ENCODE measurements at regions not wholly inside any gene's neighbourhood (a gene's known extent, or its start where the extent isn't known, plus 50 kb on each side); places are given as distances from the start of the nearest gene placed in this dataset.

GRCh38 chr21:15236111-15236510, 171.3 kb upstream of the NRIP1 start:
- no peak overlapping the region for H3K4me3 ChIP-seq
- no peak overlapping the region for H3K9ac ChIP-seq (ENCODE audit: low read depth in 2 of 2, low read length in 2 of 2)
- H3K9me3 ChIP-seq = no peaks in the 10 kb centered on the region
- intact Hi-C loops (cut with DNase I) = no loop called here
- DNase-seq = no peak
- no peak overlapping the region for H3K27ac ChIP-seq
- no peaks in the 10 kb centered on the region for H3K36me3 ChIP-seq
- no peaks in the 10 kb centered on the region for H3K4me1 ChIP-seq
- TF ChIP-seq, protein P1, sequence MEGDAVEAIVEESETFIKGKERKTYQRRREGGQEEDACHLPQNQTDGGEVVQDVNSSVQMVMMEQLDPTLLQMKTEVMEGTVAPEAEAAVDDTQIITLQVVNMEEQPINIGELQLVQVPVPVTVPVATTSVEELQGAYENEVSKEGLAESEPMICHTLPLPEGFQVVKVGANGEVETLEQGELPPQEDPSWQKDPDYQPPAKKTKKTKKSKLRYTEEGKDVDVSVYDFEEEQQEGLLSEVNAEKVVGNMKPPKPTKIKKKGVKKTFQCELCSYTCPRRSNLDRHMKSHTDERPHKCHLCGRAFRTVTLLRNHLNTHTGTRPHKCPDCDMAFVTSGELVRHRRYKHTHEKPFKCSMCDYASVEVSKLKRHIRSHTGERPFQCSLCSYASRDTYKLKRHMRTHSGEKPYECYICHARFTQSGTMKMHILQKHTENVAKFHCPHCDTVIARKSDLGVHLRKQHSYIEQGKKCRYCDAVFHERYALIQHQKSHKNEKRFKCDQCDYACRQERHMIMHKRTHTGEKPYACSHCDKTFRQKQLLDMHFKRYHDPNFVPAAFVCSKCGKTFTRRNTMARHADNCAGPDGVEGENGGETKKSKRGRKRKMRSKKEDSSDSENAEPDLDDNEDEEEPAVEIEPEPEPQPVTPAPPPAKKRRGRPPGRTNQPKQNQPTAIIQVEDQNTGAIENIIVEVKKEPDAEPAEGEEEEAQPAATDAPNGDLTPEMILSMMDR (IDR thresholded peaks at IDR 0.05) = no peak
- H3K27me3 ChIP-seq = no peaks in the 10 kb centered on the region

- no peak for DNase-seq
- H3K27me3 ChIP-seq = no peaks in the 10 kb centered on the region
- H3K4me1 ChIP-seq = no peaks in the 10 kb centered on the region
- H3K36me3 ChIP-seq = no peaks in the 10 kb centered on the region
- no peak overlapping the region for H3K4me3 ChIP-seq
- no peaks in the 10 kb centered on the region for H3K9me3 ChIP-seq
- no peak overlapping the region for H3K9ac ChIP-seq (ENCODE audit: low read depth in 2 of 2, low read length in 2 of 2)
- H3K27ac ChIP-seq = no peak overlapping the region
- intact Hi-C loops (cut with DNase I) = no loop called here
- TF ChIP-seq, protein P1 (IDR thresholded peaks at IDR 0.05) = no peak
Measured at GRCh38 chr21:15240848-15241247, 176.0 kb upstream of the NRIP1 start.

DNA sequence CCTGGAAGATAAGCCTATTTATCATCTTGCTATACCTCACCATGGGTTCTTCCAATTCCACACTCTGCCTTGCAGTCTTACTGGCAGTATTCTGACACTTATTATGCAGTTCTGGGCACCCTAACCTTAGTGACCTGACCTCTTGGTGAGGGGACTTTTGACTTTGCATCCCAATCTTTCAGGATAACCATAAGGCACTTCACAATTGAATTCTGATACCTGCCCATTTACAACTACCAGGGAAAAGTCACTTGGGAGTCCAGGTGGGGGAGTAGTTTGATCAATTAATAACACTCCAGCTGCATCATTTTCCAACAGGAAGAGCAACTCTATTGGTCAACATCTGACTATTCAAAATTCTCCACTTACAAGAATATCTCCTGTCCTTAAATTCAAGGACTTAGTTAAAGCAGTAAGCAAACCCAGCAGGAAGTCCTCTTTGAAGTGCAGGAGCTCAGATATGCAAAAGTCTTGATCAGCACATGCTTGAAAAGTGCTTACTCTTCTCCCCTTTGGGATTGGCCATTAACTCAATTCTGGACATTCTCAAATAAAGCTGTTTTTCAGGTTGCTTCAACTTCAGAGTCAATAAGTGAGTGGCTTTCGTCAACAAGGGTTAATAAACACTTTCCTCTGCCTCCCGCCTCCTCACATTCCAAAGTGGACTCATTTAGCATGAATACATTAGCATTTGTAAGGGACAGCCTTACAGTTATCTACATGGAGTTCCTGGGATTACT, 177.4 kb upstream of the NRIP1 start:
- no peak for DNase-seq

DNA sequence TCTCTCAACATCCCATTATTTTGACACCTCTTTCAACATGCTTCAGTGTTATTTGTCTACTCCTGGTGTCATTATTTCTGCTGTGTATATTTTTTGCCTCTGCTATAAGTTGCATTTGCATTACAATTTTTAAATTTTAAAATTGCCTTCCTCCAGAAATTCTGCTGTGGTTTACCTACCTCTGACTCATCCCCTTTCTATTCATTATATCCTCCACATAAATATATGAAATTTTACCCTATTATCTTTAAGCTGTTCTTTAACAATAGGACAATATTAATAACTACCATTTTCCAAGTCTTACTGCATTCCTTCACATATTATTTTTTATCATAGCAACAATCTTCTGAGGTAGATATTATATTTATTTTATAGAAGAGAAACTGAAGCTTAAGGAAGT, 178.1 kb upstream of the NRIP1 start:
- TF ChIP-seq, protein P1 (IDR thresholded peaks at IDR 0.05) = no peak
- intact Hi-C loops (cut with DNase I) = no loop called here
- DNase-seq = no peak

More for the DNA sequence above, 177.4 kb upstream of the NRIP1 start:
- no peaks in the 10 kb centered on the region for H3K36me3 ChIP-seq
- H3K9ac ChIP-seq (ENCODE audit: low read depth in 2 of 2, low read length in 2 of 2) = no peak overlapping the region
- no peaks in the 10 kb centered on the region for H3K27me3 ChIP-seq
- intact Hi-C loops (cut with DNase I) = no loop called here
- H3K4me3 ChIP-seq = no peak overlapping the region
- TF ChIP-seq, protein P1 (IDR thresholded peaks at IDR 0.05) = no peak
- no peaks in the 10 kb centered on the region for H3K9me3 ChIP-seq
- H3K27ac ChIP-seq = no peak overlapping the region
- no peaks in the 10 kb centered on the region for H3K4me1 ChIP-seq

DNA sequence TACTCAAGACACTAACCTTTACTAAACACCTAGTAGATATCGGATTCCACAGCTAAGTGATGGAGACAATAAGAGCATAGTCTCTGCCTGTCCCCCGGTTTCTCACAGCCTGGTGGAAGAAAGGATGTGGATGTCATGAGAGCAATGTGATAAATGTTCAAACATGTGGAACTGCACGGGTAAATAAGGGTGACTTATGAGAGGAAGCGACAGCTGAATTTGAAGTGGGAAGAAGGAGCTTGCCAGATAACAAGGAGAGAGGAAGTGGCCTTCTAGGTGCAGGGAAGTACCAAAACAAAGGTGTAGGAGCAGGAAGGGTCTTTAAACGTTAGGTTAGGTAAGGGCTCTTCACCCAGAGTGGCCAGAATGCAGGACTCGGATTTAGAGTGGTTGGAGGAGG, 178.6 kb upstream of the NRIP1 start:
- DNase-seq = no peak
- Histone ChIP-seq H3K4me1 (no peaks in the 10 kb centered on the region), H3K9ac (ENCODE audit: low read depth in 2 of 2, low read length in 2 of 2) (no peak overlapping the region), H3K9me3 (no peaks in the 10 kb centered on the region), H3K27ac (no peak overlapping the region), H3K4me3 (no peak overlapping the region), H3K36me3 (no peaks in the 10 kb centered on the region), H3K27me3 (no peaks in the 10 kb centered on the region)
- TF ChIP-seq, protein P1 (IDR thresholded peaks at IDR 0.05) = no peak
- intact Hi-C loops (cut with DNase I) = no loop called here

More for the DNA sequence above, 178.1 kb upstream of the NRIP1 start:
- Histone ChIP-seq H3K4me3 (no peak overlapping the region), H3K4me1 (no peaks in the 10 kb centered on the region), H3K27me3 (no peaks in the 10 kb centered on the region), H3K36me3 (no peaks in the 10 kb centered on the region), H3K27ac (no peak overlapping the region), H3K9ac (ENCODE audit: low read depth in 2 of 2, low read length in 2 of 2) (no peak overlapping the region), H3K9me3 (no peaks in the 10 kb centered on the region)

All from colonic mucosa (tissue), 4 donors.